ENCODE measurements at regions not wholly inside any gene's neighbourhood (a gene's known extent, or its start where the extent isn't known, plus 50 kb on each side); places are given as distances from the start of the nearest gene placed in this dataset.

DNA sequence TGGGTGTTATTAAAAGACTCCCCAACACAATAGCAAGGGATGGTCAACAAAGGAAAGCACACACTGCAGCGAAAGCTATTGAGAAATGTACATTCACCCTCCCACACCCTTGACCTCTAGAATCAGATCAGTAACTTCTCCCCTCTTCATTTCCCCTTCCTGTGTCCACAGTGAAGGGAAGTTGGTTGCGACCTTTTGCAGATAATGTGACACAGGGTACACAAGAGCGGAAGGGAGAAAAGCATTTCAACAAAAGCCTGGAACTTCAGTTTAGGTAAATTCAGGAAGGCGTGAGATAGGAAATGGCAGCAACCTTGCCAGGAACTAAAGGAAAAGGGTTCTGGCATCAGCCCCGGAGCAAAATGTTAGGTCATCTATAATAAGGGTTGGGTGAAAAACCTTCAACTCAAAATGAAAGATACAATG is 899.8 kb downstream of the MCTP2 start:
- TF ChIP-seq POLR2AphosphoS5 (IDR thresholded peaks at IDR 0.05; ENCODE audit: low read depth, low read length) = no peak
- TF ChIP-seq, protein P1, sequence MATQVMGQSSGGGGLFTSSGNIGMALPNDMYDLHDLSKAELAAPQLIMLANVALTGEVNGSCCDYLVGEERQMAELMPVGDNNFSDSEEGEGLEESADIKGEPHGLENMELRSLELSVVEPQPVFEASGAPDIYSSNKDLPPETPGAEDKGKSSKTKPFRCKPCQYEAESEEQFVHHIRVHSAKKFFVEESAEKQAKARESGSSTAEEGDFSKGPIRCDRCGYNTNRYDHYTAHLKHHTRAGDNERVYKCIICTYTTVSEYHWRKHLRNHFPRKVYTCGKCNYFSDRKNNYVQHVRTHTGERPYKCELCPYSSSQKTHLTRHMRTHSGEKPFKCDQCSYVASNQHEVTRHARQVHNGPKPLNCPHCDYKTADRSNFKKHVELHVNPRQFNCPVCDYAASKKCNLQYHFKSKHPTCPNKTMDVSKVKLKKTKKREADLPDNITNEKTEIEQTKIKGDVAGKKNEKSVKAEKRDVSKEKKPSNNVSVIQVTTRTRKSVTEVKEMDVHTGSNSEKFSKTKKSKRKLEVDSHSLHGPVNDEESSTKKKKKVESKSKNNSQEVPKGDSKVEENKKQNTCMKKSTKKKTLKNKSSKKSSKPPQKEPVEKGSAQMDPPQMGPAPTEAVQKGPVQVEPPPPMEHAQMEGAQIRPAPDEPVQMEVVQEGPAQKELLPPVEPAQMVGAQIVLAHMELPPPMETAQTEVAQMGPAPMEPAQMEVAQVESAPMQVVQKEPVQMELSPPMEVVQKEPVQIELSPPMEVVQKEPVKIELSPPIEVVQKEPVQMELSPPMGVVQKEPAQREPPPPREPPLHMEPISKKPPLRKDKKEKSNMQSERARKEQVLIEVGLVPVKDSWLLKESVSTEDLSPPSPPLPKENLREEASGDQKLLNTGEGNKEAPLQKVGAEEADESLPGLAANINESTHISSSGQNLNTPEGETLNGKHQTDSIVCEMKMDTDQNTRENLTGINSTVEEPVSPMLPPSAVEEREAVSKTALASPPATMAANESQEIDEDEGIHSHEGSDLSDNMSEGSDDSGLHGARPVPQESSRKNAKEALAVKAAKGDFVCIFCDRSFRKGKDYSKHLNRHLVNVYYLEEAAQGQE (IDR thresholded peaks at IDR 0.05; ENCODE audit: insufficient read depth in 1 of 2, low read depth in 2 of 2, low read length in 2 of 2) = no peak
- TF ChIP-seq SIN3A (IDR thresholded peaks at IDR 0.05; ENCODE audit: borderline replicate concordance, insufficient read depth, low read length) = no peak
- no peak for TF ChIP-seq TAF1 (IDR thresholded peaks at IDR 0.05; ENCODE audit: borderline replicate concordance, insufficient read depth, low read length)
- no peak for TF ChIP-seq FOXP2 (optimal IDR thresholded peaks at IDR 0.05; ENCODE audit: borderline replicate concordance, extremely low read depth, extremely low read length, insufficient read depth)

DNA sequence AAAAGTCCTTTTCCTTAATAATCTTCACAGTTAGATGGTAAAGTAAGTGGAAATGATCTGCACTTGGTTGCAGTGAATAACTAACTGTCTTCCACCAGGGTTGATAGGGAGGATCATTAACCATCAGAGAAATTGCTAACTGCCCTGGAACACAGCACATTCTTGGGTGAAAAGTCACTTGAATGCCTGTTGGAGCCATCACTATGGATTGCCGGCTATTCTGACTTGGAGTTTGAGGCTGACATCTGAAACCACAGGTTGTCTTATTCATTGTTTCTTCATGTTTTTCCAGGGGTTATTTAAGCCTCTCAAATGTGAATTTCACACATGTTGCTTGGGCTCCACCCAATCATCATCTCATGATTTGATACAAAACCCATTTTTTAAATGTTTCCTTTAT is 901.4 kb downstream of the MCTP2 start:
- TF ChIP-seq SIN3A (IDR thresholded peaks at IDR 0.05; ENCODE audit: borderline replicate concordance, insufficient read depth, low read length) (no peak), POLR2AphosphoS5 (IDR thresholded peaks at IDR 0.05; ENCODE audit: low read depth, low read length) (no peak)

DNA sequence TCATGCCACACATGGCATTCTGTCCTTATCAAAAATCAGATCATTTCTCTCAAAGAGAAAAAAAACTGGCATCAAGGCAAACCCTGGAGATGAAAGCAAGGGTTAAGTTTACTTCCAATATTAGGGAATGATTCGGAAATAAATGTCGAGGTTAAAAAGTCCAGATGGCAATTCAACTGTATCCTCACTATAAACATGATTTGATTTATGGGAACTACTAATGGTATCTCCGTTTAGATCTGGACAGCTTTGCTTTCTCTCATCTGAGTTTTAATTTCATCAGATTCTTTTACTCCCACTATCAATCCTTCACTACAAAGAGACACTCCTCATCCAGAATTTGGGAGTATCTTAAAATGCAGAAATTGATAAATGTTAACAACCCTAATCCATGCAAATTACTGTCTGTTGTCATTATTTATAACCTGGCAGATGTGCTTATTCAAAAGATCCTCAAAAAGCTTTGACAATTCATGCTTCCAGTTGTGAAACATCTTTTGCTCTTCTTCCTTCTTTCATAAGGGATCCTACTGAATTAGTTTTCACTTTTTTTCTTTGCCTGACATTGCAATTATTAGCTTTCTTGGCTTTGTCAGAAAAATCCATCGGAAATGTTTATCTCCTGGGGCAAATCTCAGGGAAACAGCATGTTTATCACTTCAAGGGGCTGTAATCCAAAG is 903.2 kb downstream of the MCTP2 start:
- TF ChIP-seq SIN3A (IDR thresholded peaks at IDR 0.05; ENCODE audit: borderline replicate concordance, insufficient read depth, low read length) (no peak), FOXP2 (optimal IDR thresholded peaks at IDR 0.05; ENCODE audit: borderline replicate concordance, extremely low read depth, extremely low read length, insufficient read depth) (no peak), POLR2AphosphoS5 (IDR thresholded peaks at IDR 0.05; ENCODE audit: low read depth, low read length) (no peak), TAF1 (IDR thresholded peaks at IDR 0.05; ENCODE audit: borderline replicate concordance, insufficient read depth, low read length) (no peak)
- TF ChIP-seq, protein P1 (IDR thresholded peaks at IDR 0.05; ENCODE audit: insufficient read depth in 1 of 2, low read depth in 2 of 2, low read length in 2 of 2) = no peak

DNA sequence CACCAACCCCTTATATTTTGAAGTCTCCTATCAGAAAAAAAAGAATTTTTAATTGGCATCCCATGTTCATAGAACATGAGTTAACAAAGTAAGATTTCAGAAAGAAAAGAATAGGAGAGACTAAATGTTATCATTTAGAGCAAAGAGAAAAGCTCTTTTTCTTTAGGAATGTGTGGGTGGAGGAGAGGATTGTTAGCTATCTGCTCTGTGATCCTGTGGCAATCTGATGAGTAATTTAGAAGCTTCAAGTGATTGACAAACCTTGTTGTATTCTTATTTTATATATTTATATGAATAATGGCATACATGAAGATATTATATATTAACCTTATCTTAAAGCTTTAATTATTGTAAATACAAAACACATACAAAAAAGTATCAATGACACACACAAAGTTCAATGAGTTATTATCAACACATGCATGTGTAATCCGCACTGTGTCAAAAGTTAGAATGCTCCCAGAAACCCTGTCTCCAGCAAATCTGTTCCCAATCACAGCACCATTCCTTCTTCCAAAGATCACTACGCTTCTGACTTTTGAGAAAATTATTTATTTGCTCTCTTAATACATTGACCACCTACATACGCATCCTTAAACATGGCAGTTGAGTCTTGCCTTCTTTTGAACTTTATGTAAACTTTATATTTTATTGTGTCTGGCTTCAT is 907.4 kb downstream of the MCTP2 start:
- no peak for TF ChIP-seq TAF1 (IDR thresholded peaks at IDR 0.05; ENCODE audit: borderline replicate concordance, insufficient read depth, low read length)
- TF ChIP-seq, protein P1 (IDR thresholded peaks at IDR 0.05; ENCODE audit: insufficient read depth in 1 of 2, low read depth in 2 of 2, low read length in 2 of 2) = no peak

- TF ChIP-seq SIN3A (IDR thresholded peaks at IDR 0.05; ENCODE audit: borderline replicate concordance, insufficient read depth, low read length) (no peak), TAF1 (IDR thresholded peaks at IDR 0.05; ENCODE audit: borderline replicate concordance, insufficient read depth, low read length) (no peak), FOXP2 (optimal IDR thresholded peaks at IDR 0.05; ENCODE audit: borderline replicate concordance, extremely low read depth, extremely low read length, insufficient read depth) (no peak), POLR2AphosphoS5 (IDR thresholded peaks at IDR 0.05; ENCODE audit: low read depth, low read length) (no peak)
- TF ChIP-seq, protein P1 (IDR thresholded peaks at IDR 0.05; ENCODE audit: insufficient read depth in 1 of 2, low read depth in 2 of 2, low read length in 2 of 2) = no peak
Measured at GRCh38 chr15:95141486-95141885, 910.1 kb downstream of the MCTP2 start.

Data from PFSK-1 (cell line).